H1 (cell line): ENCODE measurements at regions not wholly inside any gene's neighbourhood (a gene's known extent, or its start where the extent isn't known, plus 50 kb on each side); places are given as distances from the start of the nearest gene placed in this dataset.

ENCODE experiments used
- CTCF ChIA-PET: fragments of 300-600 bp; sonication (Branson Sonifier 250); formaldehyde crosslinking; loops from one replicate; lab custom pipeline; 2021; ENCODE audit not compliant: partially characterized antibody; lab: Charles Lee
- POLR2A ChIA-PET: fragments of 300-600 bp; sonication (Branson Sonifier 250); formaldehyde crosslinking; loops from one replicate; lab custom pipeline; 2021; ENCODE audit warnings: inconsistent platforms; ENCODE audit not compliant: partially characterized antibody; lab: Charles Lee
- DNase-seq, 2 experiments: peaks; one replicate each; pipeline versions ENCODE4 v3.0.0 to v3.0.0-alpha.2; 2010 to 2022; ENCODE audit warnings: low spot score in 2 of 2, low read depth in 1 of 2, mixed read lengths in 1 of 2
- FAIRE-seq: peaks from 2 replicates; lab custom pipeline; 2011; peaks lifted over from hg19 to GRCh38; lab: Jason Lieb, UNC
- H2AFZ ChIP-seq: 2 replicates; pipeline ENCODE4 v1.8.1; 2012; ENCODE audit warnings: low read length, inconsistent platforms
- H2AK5ac ChIP-seq: 2 replicates; pipeline ENCODE4 v1.6.1; 2013; ENCODE audit warnings: low read depth, low read length
- H2BK120ac ChIP-seq: replicated peaks from 2 replicates; pipeline ENCODE3; 2013; ENCODE audit warnings: low read depth, low read length, inconsistent platforms
- H2BK12ac ChIP-seq: 2 replicates; pipeline ENCODE4 v1.6.1; 2013; ENCODE audit warnings: low read depth, low read length
- H2BK15ac ChIP-seq: 2 replicates; pipeline ENCODE4 v1.6.1; 2013; ENCODE audit warnings: low read length
- H2BK20ac ChIP-seq: 2 replicates; pipeline ENCODE4 v1.6.1; 2013; ENCODE audit warnings: low read length
- H2BK5ac ChIP-seq: 2 replicates; pipeline ENCODE4 v1.6.1; 2013; ENCODE audit warnings: low read depth, low read length
- H3K14ac ChIP-seq: 2 replicates; pipeline ENCODE4 v1.6.1; 2013; ENCODE audit warnings: inconsistent platforms; ENCODE audit not compliant: insufficient read length
- H3K18ac ChIP-seq: 2 replicates; pipeline ENCODE4 v1.6.1; 2013; ENCODE audit warnings: low read length; ENCODE audit errors: extremely low read depth
- H3K23ac ChIP-seq: 2 replicates; pipeline ENCODE4 v1.6.1; 2013; ENCODE audit warnings: inconsistent platforms; ENCODE audit not compliant: insufficient read length
- H3K23me2 ChIP-seq: 2 replicates; pipeline ENCODE4 v1.6.1; 2013; ENCODE audit warnings: low read depth, low read length
- H3K27ac ChIP-seq: 2 replicates; pipeline ENCODE4 v1.6.1; 2011; ENCODE audit warnings: low read depth, low read length, inconsistent platforms
- H3K27me3 ChIP-seq, 4 experiments: replicated peaks in 1 of 4; 1 replicate in 1 of 4; 2 replicates in 3 of 4; pipeline versions ENCODE4 v1.6.1 to v1.8.1; 2011 to 2013; ENCODE audit warnings: low read length in 3 of 4, mild to moderate bottlenecking in 3 of 4, inconsistent platforms in 2 of 4, mixed read lengths in 2 of 4, moderate library complexity in 1 of 4; ENCODE audit not compliant: control insufficient read depth in 3 of 4, insufficient read depth in 3 of 4; ENCODE audit errors: extremely low read depth in 1 of 4
- H3K36me3 ChIP-seq, 4 experiments: 2 replicates each; pipeline versions ENCODE4 v1.6.1 to v1.8.1; 2011 to 2013; ENCODE audit warnings: mild to moderate bottlenecking in 4 of 4, low read length in 3 of 4, moderate library complexity in 2 of 4, control low read depth in 1 of 4, inconsistent platforms in 1 of 4; ENCODE audit not compliant: insufficient read depth in 4 of 4, control insufficient read depth in 2 of 4
- H3K4ac ChIP-seq: replicated peaks from 2 replicates; pipeline ENCODE3; 2013; ENCODE audit warnings: low read length, low read depth, mixed read lengths, inconsistent platforms; ENCODE audit not compliant: insufficient read length
- H3K4me1 ChIP-seq, 4 experiments: replicated peaks in 1 of 4; 1 replicate in 1 of 4; 2 replicates in 3 of 4; pipeline versions ENCODE4 v1.6.1 to v1.8.1; 2011 to 2013; ENCODE audit warnings: low read length in 3 of 4, inconsistent platforms in 2 of 4, mixed read lengths in 1 of 4; ENCODE audit not compliant: insufficient read depth in 4 of 4, control insufficient read depth in 3 of 4
- H3K4me2 ChIP-seq, 2 experiments: 2 replicates each; pipeline versions ENCODE4 v1.6.1 to v1.8.1; 2011 to 2013; ENCODE audit warnings: low read depth in 2 of 2, low read length in 2 of 2, control low read depth in 1 of 2, inconsistent platforms in 1 of 2, mild to moderate bottlenecking in 1 of 2; ENCODE audit not compliant: insufficient read depth in 1 of 2
- H3K4me3 ChIP-seq, 4 experiments: fragments of 200-600, 300-600 bp in 1 of 4; sonication (generic), shearing (Covaris generic), sonication (Bioruptor Twin) in 1 of 4; 2 replicates each; pipeline versions ENCODE4 v1.5.1 to v1.8.1; 2011 to 2016; ENCODE audit warnings: low read length in 4 of 4, low read depth in 3 of 4, control low read depth in 2 of 4, inconsistent platforms in 2 of 4, mild to moderate bottlenecking in 2 of 4, mixed read lengths in 1 of 4, moderate library complexity in 1 of 4; ENCODE audit not compliant: insufficient read depth in 2 of 4; ENCODE audit errors: extremely low read depth in 1 of 4
- H3K56ac ChIP-seq: replicated peaks from 2 replicates; pipeline ENCODE3; 2013; ENCODE audit warnings: low read depth, mild to moderate bottlenecking, mixed read lengths, low read length, inconsistent platforms; ENCODE audit not compliant: insufficient read length
- H3K79me1 ChIP-seq: 2 replicates; pipeline ENCODE4 v1.6.1; 2013; ENCODE audit warnings: low read depth, low read length, control low read depth
- H3K79me2 ChIP-seq, 2 experiments: 2 replicates each; pipeline versions ENCODE4 v1.6.1 to v1.8.1; 2012 to 2013; ENCODE audit warnings: low read length in 2 of 2, mild to moderate bottlenecking in 2 of 2, inconsistent platforms in 1 of 2; ENCODE audit not compliant: insufficient read depth in 2 of 2, control insufficient read depth in 1 of 2
- H3K9ac ChIP-seq, 4 experiments: replicated peaks in 1 of 4; 1 replicate in 1 of 4; 2 replicates in 3 of 4; pipeline versions ENCODE4 v1.6.1 to v1.8.1; 2011 to 2013; ENCODE audit warnings: low read depth in 3 of 4, low read length in 3 of 4, control low read depth in 2 of 4, mild to moderate bottlenecking in 2 of 4, moderate library complexity in 2 of 4, inconsistent platforms in 1 of 4; ENCODE audit errors: extremely low read depth in 1 of 4
- H3K9me3 ChIP-seq, 2 experiments: 2 replicates each; pipeline versions ENCODE4 v1.6.1 to v1.8.1; 2012 to 2013; ENCODE audit warnings: mild to moderate bottlenecking in 2 of 2, moderate library complexity in 2 of 2, control low read depth in 1 of 2, inconsistent platforms in 1 of 2, low read depth in 1 of 2, low read length in 1 of 2, mixed read lengths in 1 of 2; ENCODE audit not compliant: insufficient read depth in 2 of 2
- H4K20me1 ChIP-seq, 2 experiments: replicated peaks in 1 of 2; 2 replicates each; pipeline versions ENCODE3 to v1.8.1; 2011 to 2013; ENCODE audit warnings: inconsistent platforms in 2 of 2, low read length in 2 of 2, mild to moderate bottlenecking in 1 of 2; ENCODE audit not compliant: insufficient read depth in 2 of 2, control insufficient read depth in 1 of 2
- H4K5ac ChIP-seq: 2 replicates; pipeline ENCODE4 v1.6.1; 2013; ENCODE audit warnings: low read length, low read depth, mixed read lengths, inconsistent platforms; ENCODE audit not compliant: insufficient read length
- H4K8ac ChIP-seq: 2 replicates; pipeline ENCODE4 v1.8.0; 2013; ENCODE audit warnings: mild to moderate bottlenecking, moderate library complexity, low read length, inconsistent platforms; ENCODE audit not compliant: insufficient read depth; ENCODE audit errors: extremely low read depth
- H4K91ac ChIP-seq: replicated peaks from 2 replicates; pipeline ENCODE3; 2013; ENCODE audit warnings: low read length, mixed read lengths, inconsistent platforms; ENCODE audit not compliant: insufficient read length
- BCL11A ChIP-seq, 2 experiments: IDR thresholded peaks; one replicate each; pipeline ENCODE4 v1.6.1; 2011; ENCODE audit warnings: low read depth in 2 of 2, low read length in 2 of 2, mild to moderate bottlenecking in 2 of 2
- CEBPB ChIP-seq: IDR thresholded peaks from 2 replicates; pipeline ENCODE4 v1.6.1; 2012; ENCODE audit warnings: low read depth, low read length
- CHD2 ChIP-seq: IDR thresholded peaks from 2 replicates; pipeline ENCODE4 v1.6.1; 2012; ENCODE audit warnings: low read length, improper control_type of control experiment
- EZH2 ChIP-seq: fragments of 200-600 bp; sonication (generic); IDR thresholded peaks from 2 replicates; pipeline ENCODE4 v1.7.1; 2012; ENCODE audit warnings: low read depth, mild to moderate bottlenecking, moderate library complexity, low read length, inconsistent platforms; ENCODE audit not compliant: severe bottlenecking
- GABPA ChIP-seq: IDR thresholded peaks from 2 replicates; pipeline ENCODE4 v1.6.1; 2011; ENCODE audit warnings: mild to moderate bottlenecking, low read length, moderate library complexity, borderline replicate concordance; ENCODE audit not compliant: insufficient read depth
- HDAC2 ChIP-seq, 2 experiments: fragments of 300-600 bp in 1 of 2; sonication (generic) in 1 of 2; IDR thresholded peaks; 2 replicates each; pipeline ENCODE4 v1.6.1; 2011 to 2012; ENCODE audit warnings: low read depth in 2 of 2, low read length in 2 of 2, mild to moderate bottlenecking in 2 of 2, moderate library complexity in 2 of 2, borderline replicate concordance in 1 of 2, inconsistent platforms in 1 of 2
- JUN ChIP-seq: IDR thresholded peaks from 2 replicates; pipeline ENCODE4 v1.6.1; 2011; ENCODE audit warnings: low read depth, mild to moderate bottlenecking, improper control_type of control experiment, low read length
- SIN3A ChIP-seq, 2 experiments: IDR thresholded peaks in 1 of 2; conservative IDR thresholded peaks in 1 of 2; 2 replicates each; pipeline ENCODE4 v1.6.1; 2011 to 2012; ENCODE audit warnings: low read length in 2 of 2, improper control_type of control experiment in 1 of 2, low read depth in 1 of 2, mild to moderate bottlenecking in 1 of 2
- SIX5 ChIP-seq: IDR thresholded peaks from 2 replicates; pipeline ENCODE4 v1.6.1; 2011; ENCODE audit warnings: mild to moderate bottlenecking, low read depth, low read length
- TCF12 ChIP-seq: IDR thresholded peaks from 2 replicates; pipeline ENCODE4 v1.6.1; 2011; ENCODE audit warnings: low read depth, mild to moderate bottlenecking, low read length
- WGBS, 2 experiments: shearing (Covaris generic) in 1 of 2; methylation state at CpG; one replicate each; pipeline versions ENCODE4 v1.1.6 to v1.1.7; 2013 to 2015; ENCODE audit warnings: low lambda C conversion rate in 2 of 2, mixed read lengths in 2 of 2, inconsistent platforms in 1 of 2, low coverage in 1 of 2, missing lambda C conversion rate in 1 of 2; ENCODE audit not compliant: insufficient replicate concordance in 2 of 2, insufficient coverage in 1 of 2, insufficient read length in 1 of 2; ENCODE audit errors: extremely low coverage in 1 of 2, missing lambda C conversion rate in 1 of 2; 5-methylcytosine and 5-hydroxymethylcytosine counted together

DNA sequence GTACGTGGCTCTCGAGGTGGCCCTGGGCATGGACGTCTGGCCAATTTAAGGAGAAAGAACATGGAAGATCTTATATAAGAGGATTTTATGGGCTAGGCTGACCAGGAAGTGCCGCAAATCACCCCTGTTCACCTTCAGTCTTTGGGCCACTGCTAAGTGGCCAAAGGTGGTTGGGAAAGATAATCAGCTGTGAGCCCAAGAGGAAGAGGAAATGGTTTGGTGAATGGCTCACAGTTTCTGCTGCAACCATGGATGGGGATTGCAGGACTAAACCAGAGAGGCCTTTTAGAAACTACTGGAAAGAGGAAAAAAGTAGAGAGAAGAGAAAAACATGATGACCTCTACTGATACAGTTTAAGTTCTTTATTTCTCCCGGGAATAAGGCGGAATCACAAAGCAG is 96.0 kb upstream of the ARHGAP20 start:
- Histone ChIP-seq H2BK5ac (no peak overlapping the region), H2AFZ (no peak overlapping the region), H3K18ac (no peak overlapping the region), H2BK12ac (no peak overlapping the region), H3K4me2 (no peak overlapping the region), H3K79me1 (no peaks in the 10 kb centered on the region), H3K9ac (no peak overlapping the region), H4K20me1 (no peaks in the 10 kb centered on the region), H4K5ac (no peak overlapping the region), H2BK120ac (no peak overlapping the region), H3K27me3 (no peaks in the 10 kb centered on the region), H4K91ac (no peak overlapping the region), H3K9me3 (no peaks in the 10 kb centered on the region), H3K27ac (no peak overlapping the region), H2BK20ac (no peak overlapping the region), H3K14ac (no peak overlapping the region), H3K4me3 (no peak overlapping the region), H3K4ac (no peak overlapping the region), H4K8ac (no peak overlapping the region), H3K79me2 (no peaks in the 10 kb centered on the region), H3K56ac (no peak overlapping the region), H3K23ac (no peak overlapping the region), H3K23me2 (no peaks in the 10 kb centered on the region), H3K36me3 (no peaks in the 10 kb centered on the region), H2AK5ac (no peak overlapping the region), H2BK15ac (no peak overlapping the region), H3K4me1 (no peaks in the 10 kb centered on the region)
- TF ChIP-seq CHD2 (no peak), JUN (no peak), SIX5 (no peak), SIN3A (conservative IDR thresholded peaks at IDR 0.05 in 1 of 2, IDR thresholded peaks at IDR 0.05 in 1 of 2; ENCODE audit: low read depth in 1 of 2, low read length in 2 of 2) (no peak), CEBPB (no peak), GABPA (no peak), TCF12 (no peak), EZH2 (no peak), HDAC2 (IDR thresholded peaks at IDR 0.05; ENCODE audit: borderline replicate concordance in 1 of 2, low read depth in 2 of 2, low read length in 2 of 2) (no peak), BCL11A (IDR thresholded peaks at IDR 0.05; ENCODE audit: low read depth in 2 of 2, low read length in 2 of 2) (no peak)
- FAIRE-seq, result no peak
- WGBS, 2 experiments, result 94% methylated on average over 6 of the region's 6 CpGs; no CpG with 5 or more reads in 1 of the 2 experiments
- ChIA-PET POLR2A (no interaction called here), CTCF (no interaction called here)
- no peak for DNase-seq
